Trophoblast cell (in vitro differentiated cells and primary cell): ENCODE measurements at regions not wholly inside any gene's neighbourhood (a gene's known extent, or its start where the extent isn't known, plus 50 kb on each side); places are given as distances from the start of the nearest gene placed in this dataset.

Source experiments
- DNase-seq, 2 donors: peaks; one replicate each; pipeline ENCODE4 v3.0.0-alpha.2; 2016
- H2AFZ ChIP-seq: 2 replicates; pipeline ENCODE4 v1.6.1; 2013; ENCODE audit warnings: low read length, moderate library complexity, mild to moderate bottlenecking; ENCODE audit not compliant: insufficient read depth, poor library complexity
- H2AK5ac ChIP-seq: 2 replicates; pipeline ENCODE4 v1.6.1; 2013; ENCODE audit warnings: mild to moderate bottlenecking, low read length
- H2BK120ac ChIP-seq: 2 replicates; pipeline ENCODE4 v1.6.1; 2013; ENCODE audit warnings: low read length, mild to moderate bottlenecking, moderate library complexity; ENCODE audit not compliant: insufficient read depth, poor library complexity
- H2BK12ac ChIP-seq: 2 replicates; pipeline ENCODE4 v1.6.1; 2013; ENCODE audit warnings: mild to moderate bottlenecking, low read length, moderate library complexity
- H2BK5ac ChIP-seq: 2 replicates; pipeline ENCODE4 v1.6.1; 2013; ENCODE audit warnings: low read length, low read depth, moderate library complexity, mild to moderate bottlenecking; ENCODE audit not compliant: poor library complexity
- H3K14ac ChIP-seq: 2 replicates; pipeline ENCODE4 v1.6.1; 2013; ENCODE audit warnings: mild to moderate bottlenecking, low read length
- H3K18ac ChIP-seq: 2 replicates; pipeline ENCODE4 v1.6.1; 2013; ENCODE audit warnings: mild to moderate bottlenecking, low read length
- H3K23ac ChIP-seq: 2 replicates; pipeline ENCODE4 v1.6.1; 2013; ENCODE audit warnings: low read length
- H3K27ac ChIP-seq: 2 replicates; pipeline ENCODE4 v1.5.1; 2013; ENCODE audit warnings: low read depth, mild to moderate bottlenecking, inconsistent platforms, low read length, moderate library complexity
- H3K27me3 ChIP-seq: 2 replicates; pipeline ENCODE4 v1.6.1; 2013; ENCODE audit warnings: inconsistent platforms, mild to moderate bottlenecking, low read length, moderate library complexity; ENCODE audit not compliant: insufficient read depth
- H3K36me3 ChIP-seq, 2 experiments: 1 replicate in 1 of 2; 2 replicates in 1 of 2; pipeline ENCODE4 v1.6.1; 2013; ENCODE audit warnings: low read length in 2 of 2, mild to moderate bottlenecking in 2 of 2, moderate library complexity in 1 of 2; ENCODE audit not compliant: insufficient read depth in 2 of 2, control insufficient read depth in 1 of 2
- H3K4ac ChIP-seq: 2 replicates; pipeline ENCODE4 v1.6.1; 2013; ENCODE audit warnings: low read depth, mild to moderate bottlenecking, low read length, moderate library complexity
- H3K4me1 ChIP-seq, 2 experiments: 1 replicate in 1 of 2; 2 replicates in 1 of 2; pipeline ENCODE4 v1.6.1; 2013; ENCODE audit warnings: low read length in 2 of 2, mild to moderate bottlenecking in 2 of 2, moderate library complexity in 1 of 2; ENCODE audit not compliant: insufficient read depth in 2 of 2, control insufficient read depth in 1 of 2
- H3K4me2 ChIP-seq: 2 replicates; pipeline ENCODE4 v1.6.1; 2013; ENCODE audit warnings: inconsistent platforms, mild to moderate bottlenecking, low read length, moderate library complexity
- H3K4me3 ChIP-seq: 2 replicates; pipeline ENCODE4 v1.5.1; 2013; ENCODE audit warnings: mild to moderate bottlenecking, low read depth, low read length, inconsistent platforms
- H3K79me1 ChIP-seq: one replicate; pipeline ENCODE4 v1.6.1; 2013; ENCODE audit warnings: low read length
- H3K79me2 ChIP-seq: 2 replicates; pipeline ENCODE4 v1.6.1; 2013; ENCODE audit warnings: low read length, mild to moderate bottlenecking; ENCODE audit not compliant: control insufficient read depth, insufficient read depth, poor library complexity
- H3K9ac ChIP-seq: 2 replicates; pipeline ENCODE4 v1.6.1; 2013; ENCODE audit warnings: mild to moderate bottlenecking, low read length
- H3K9me3 ChIP-seq: 2 replicates; pipeline ENCODE4 v1.6.1; 2013; ENCODE audit warnings: low read depth, mild to moderate bottlenecking, control low read depth, inconsistent platforms, low read length; ENCODE audit not compliant: insufficient read depth
- H4K12ac ChIP-seq: 2 replicates; pipeline ENCODE4 v1.6.1; 2013; ENCODE audit warnings: low read depth, mild to moderate bottlenecking, low read length, moderate library complexity
- H4K8ac ChIP-seq: 2 replicates; pipeline ENCODE4 v1.6.1; 2013; ENCODE audit warnings: low read depth, mild to moderate bottlenecking, low read length, moderate library complexity
- H4K91ac ChIP-seq: one replicate; pipeline ENCODE4 v1.6.1; 2013; ENCODE audit warnings: low read depth, mild to moderate bottlenecking, low read length, moderate library complexity
- WGBS: extraction: QIAGEN DNeasy Blood & Tissue Kit; methylation state at CpG from one replicate; pipeline ENCODE4 v1.1.7; 2013; ENCODE audit warnings: missing lambda C conversion rate; ENCODE audit not compliant: insufficient read length, insufficient coverage; ENCODE audit errors: extremely low coverage; 5-methylcytosine and 5-hydroxymethylcytosine counted together

- WGBS, result no CpG with 5 or more reads among the region's 3 CpGs
- Histone ChIP-seq H2AFZ (no peak overlapping the region), H2BK5ac (no peak overlapping the region), H3K4me2 (no peak overlapping the region), H3K4me3 (no peak overlapping the region), H3K4ac (no peak overlapping the region), H3K9ac (no peak overlapping the region), H3K23ac (no peak overlapping the region), H4K8ac (no peak overlapping the region), H2BK12ac (no peak overlapping the region), H3K79me1 (no peaks in the 10 kb centered on the region), H4K91ac (no peak overlapping the region), H3K27ac (no peak overlapping the region), H3K79me2 (no peaks in the 10 kb centered on the region), H3K27me3 (no peaks in the 10 kb centered on the region), H2BK120ac (no peak overlapping the region), H4K12ac (no peak overlapping the region), H2AK5ac (no peak overlapping the region), H3K14ac (no peak overlapping the region), H3K18ac (no peak overlapping the region), H3K4me1 (peaks cover 0 to 3% of the 10 kb centered on the region in 2 experiments), H3K36me3 (no peaks in the 10 kb centered on the region), H3K9me3 (no peaks in the 10 kb centered on the region)
- no peak for DNase-seq
Observed at GRCh38 chr17:55843785-55844184, 92.9 kb downstream of the PCTP start.

- Histone ChIP-seq H3K27me3 (no peaks in the 10 kb centered on the region), H3K36me3 (no peaks in the 10 kb centered on the region), H3K23ac (no peak overlapping the region), H3K18ac (no peak overlapping the region), H4K12ac (no peak overlapping the region), H3K79me1 (no peaks in the 10 kb centered on the region), H2BK120ac (no peak overlapping the region), H3K4me1 (peaks cover 0 to 3% of the 10 kb centered on the region in 2 experiments), H4K91ac (no peak overlapping the region), H3K4me2 (peak overlapping the region; percentile 60), H3K27ac (no peak overlapping the region), H2AK5ac (no peak overlapping the region), H3K4me3 (no peak overlapping the region), H2BK12ac (no peak overlapping the region), H4K8ac (peak overlapping the region; percentile 48), H3K79me2 (no peaks in the 10 kb centered on the region), H3K9me3 (no peaks in the 10 kb centered on the region), H2BK5ac (no peak overlapping the region), H3K4ac (no peak overlapping the region), H3K9ac (no peak overlapping the region), H3K14ac (no peak overlapping the region), H2AFZ (no peak overlapping the region)
- no CpG with 5 or more reads among the region's 32 CpGs for WGBS
- DNase-seq, result peak; percentile 9 to 53
Observed at GRCh38 chr17:55845385-55845784, 94.5 kb downstream of the PCTP start.

GRCh38 chr17:55846745-55847144 is 95.9 kb downstream of the PCTP start:
- H4K12ac ChIP-seq, result no peak overlapping the region
- no peak overlapping the region for H2BK5ac ChIP-seq
- no peak overlapping the region for H4K91ac ChIP-seq
- no peak overlapping the region for H3K9ac ChIP-seq
- H3K14ac ChIP-seq, result no peak overlapping the region
- no peak overlapping the region for H3K4ac ChIP-seq
- H3K18ac ChIP-seq, result no peak overlapping the region
- no peak overlapping the region for H3K27ac ChIP-seq
- no peak overlapping the region for H3K4me3 ChIP-seq
- no peak for DNase-seq
- no peaks in the 10 kb centered on the region for H3K36me3 ChIP-seq
- no peaks in the 10 kb centered on the region for H3K79me2 ChIP-seq
- no peaks in the 10 kb centered on the region for H3K9me3 ChIP-seq
- H2BK12ac ChIP-seq, result no peak overlapping the region
- no peak overlapping the region for H3K4me2 ChIP-seq
- peaks cover 0 to 3% of the 10 kb centered on the region in 2 experiments for H3K4me1 ChIP-seq
- H3K23ac ChIP-seq, result no peak overlapping the region
- no peaks in the 10 kb centered on the region for H3K79me1 ChIP-seq
- no peak overlapping the region for H4K8ac ChIP-seq
- no peak overlapping the region for H2BK120ac ChIP-seq
- no peak overlapping the region for H2AFZ ChIP-seq
- no peak overlapping the region for H2AK5ac ChIP-seq
- no peaks in the 10 kb centered on the region for H3K27me3 ChIP-seq

GRCh38 chr17:55852734-55853133 is 101.9 kb downstream of the PCTP start:
- Histone ChIP-seq H3K14ac (no peak overlapping the region), H2BK12ac (no peak overlapping the region)

More at GRCh38 chr17:55852734-55853133, 101.9 kb downstream of the PCTP start:
- H3K4me3 ChIP-seq, result no peak overlapping the region
- no peak overlapping the region for H4K91ac ChIP-seq
- H2BK5ac ChIP-seq, result no peak overlapping the region
- H3K4me2 ChIP-seq, result no peak overlapping the region
- no peaks in the 10 kb centered on the region for H3K79me1 ChIP-seq
- no peak overlapping the region for H3K4ac ChIP-seq
- no peak overlapping the region for H3K9ac ChIP-seq
- H2BK120ac ChIP-seq, result no peak overlapping the region
- no peaks in the 10 kb centered on the region for H3K36me3 ChIP-seq
- no peaks in the 10 kb centered on the region for H3K79me2 ChIP-seq
- no peaks in the 10 kb centered on the region for H3K27me3 ChIP-seq
- H3K27ac ChIP-seq, result no peak overlapping the region
- H3K9me3 ChIP-seq, result no peaks in the 10 kb centered on the region
- H3K4me1 ChIP-seq, result no peaks in the 10 kb centered on the region
- H3K23ac ChIP-seq, result no peak overlapping the region
- H3K18ac ChIP-seq, result no peak overlapping the region
- H4K12ac ChIP-seq, result no peak overlapping the region
- DNase-seq, result no peak
- no peak overlapping the region for H4K8ac ChIP-seq
- no peak overlapping the region for H2AFZ ChIP-seq
- H2AK5ac ChIP-seq, result no peak overlapping the region
